ENCODE measurements at regions not wholly inside any gene's neighbourhood (a gene's known extent, or its start where the extent isn't known, plus 50 kb on each side); places are given as distances from the start of the nearest gene placed in this dataset.

DNA sequence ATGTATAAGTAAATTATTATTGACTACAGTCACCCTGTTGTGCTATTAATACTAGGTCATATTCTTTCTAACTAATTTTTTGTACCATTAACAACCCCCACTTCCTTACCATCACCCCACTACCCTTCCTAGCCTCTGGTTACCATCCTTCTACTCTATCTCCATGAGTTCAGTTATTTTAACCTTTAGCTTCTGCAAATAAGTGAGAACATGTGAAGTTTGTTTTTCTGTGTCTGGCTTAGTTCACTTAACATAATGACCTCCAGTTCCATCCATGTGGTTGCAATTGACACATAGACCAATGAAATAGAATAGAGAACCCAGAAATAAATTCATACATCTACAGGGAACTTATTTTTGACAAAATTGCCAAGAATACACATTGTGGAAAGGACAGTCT, 55.4 kb upstream of the CHRNB4 start:
- TF ChIP-seq POLR2A (IDR thresholded peaks at IDR 0.05) (no peak), POLR2AphosphoS5 (IDR thresholded peaks at IDR 0.05) (no peak)
- TF ChIP-seq, protein P1, sequence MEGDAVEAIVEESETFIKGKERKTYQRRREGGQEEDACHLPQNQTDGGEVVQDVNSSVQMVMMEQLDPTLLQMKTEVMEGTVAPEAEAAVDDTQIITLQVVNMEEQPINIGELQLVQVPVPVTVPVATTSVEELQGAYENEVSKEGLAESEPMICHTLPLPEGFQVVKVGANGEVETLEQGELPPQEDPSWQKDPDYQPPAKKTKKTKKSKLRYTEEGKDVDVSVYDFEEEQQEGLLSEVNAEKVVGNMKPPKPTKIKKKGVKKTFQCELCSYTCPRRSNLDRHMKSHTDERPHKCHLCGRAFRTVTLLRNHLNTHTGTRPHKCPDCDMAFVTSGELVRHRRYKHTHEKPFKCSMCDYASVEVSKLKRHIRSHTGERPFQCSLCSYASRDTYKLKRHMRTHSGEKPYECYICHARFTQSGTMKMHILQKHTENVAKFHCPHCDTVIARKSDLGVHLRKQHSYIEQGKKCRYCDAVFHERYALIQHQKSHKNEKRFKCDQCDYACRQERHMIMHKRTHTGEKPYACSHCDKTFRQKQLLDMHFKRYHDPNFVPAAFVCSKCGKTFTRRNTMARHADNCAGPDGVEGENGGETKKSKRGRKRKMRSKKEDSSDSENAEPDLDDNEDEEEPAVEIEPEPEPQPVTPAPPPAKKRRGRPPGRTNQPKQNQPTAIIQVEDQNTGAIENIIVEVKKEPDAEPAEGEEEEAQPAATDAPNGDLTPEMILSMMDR (IDR thresholded peaks at IDR 0.05 in 8 of 11, conservative IDR thresholded peaks at IDR 0.05 in 3 of 11), result no peak
